IMR-90 (cell line): ENCODE measurements at regions not wholly inside any gene's neighbourhood (a gene's known extent, or its start where the extent isn't known, plus 50 kb on each side); places are given as distances from the start of the nearest gene placed in this dataset.

Experiments
- ATAC-seq: fragments of 200-7000 bp; cut with Tn5 transposase; 2 replicates; pipeline ENCODE4 v1.9.1; 2020; ENCODE audit warnings: low read depth, mild to moderate bottlenecking, moderate library complexity
- BruUV-seq: library from RNA; stranded (reverse); fragments of 400-500 nt; replicated peaks from 2 replicates; lab custom pipeline; 2021; lab: Mats Ljungman, UMichigan
- CTCF ChIA-PET: fragments of 300-600 bp; formaldehyde crosslinking; extraction: SDS; loops from one replicate; lab custom pipeline; 2021; ENCODE audit warnings: antibody characterized with exemption; lab: Yijun Ruan, JAX
- POLR2A ChIA-PET: fragments of 300-600 bp; sonication (Branson Sonifier 250); formaldehyde crosslinking; loops from one replicate; lab custom pipeline; 2022; ENCODE audit warnings: antibody characterized with exemption; ENCODE audit not compliant: unreplicated experiment; lab: Charles Lee
- DNase-seq: peaks from one replicate; pipeline ENCODE4 v3.0.0; 2013
- H2AFZ ChIP-seq: replicated peaks from 2 replicates; pipeline ENCODE3; 2013; ENCODE audit warnings: low read length, mild to moderate bottlenecking; ENCODE audit not compliant: poor library complexity
- H2AK5ac ChIP-seq: 2 replicates; pipeline ENCODE4 v1.6.1; 2013; ENCODE audit warnings: low read depth, low read length, inconsistent platforms
- H2AK9ac ChIP-seq: replicated peaks from 2 replicates; pipeline ENCODE3; 2013; ENCODE audit warnings: mild to moderate bottlenecking, low read depth, low read length, moderate library complexity; ENCODE audit not compliant: poor library complexity
- H2BK120ac ChIP-seq: 2 replicates; pipeline ENCODE4 v1.6.1; 2013; ENCODE audit warnings: low read depth, low read length, inconsistent platforms
- H2BK15ac ChIP-seq: 3 replicates; pipeline ENCODE4 v1.6.1; 2013; ENCODE audit warnings: low read depth, low read length, inconsistent platforms
- H2BK20ac ChIP-seq: 2 replicates; pipeline ENCODE4 v1.6.1; 2013; ENCODE audit warnings: low read depth, mild to moderate bottlenecking, inconsistent platforms, low read length, moderate library complexity
- H2BK5ac ChIP-seq: 2 replicates; pipeline ENCODE4 v1.6.1; 2013; ENCODE audit warnings: mild to moderate bottlenecking, low read depth, low read length, inconsistent platforms; ENCODE audit not compliant: poor library complexity, severe bottlenecking
- H3K14ac ChIP-seq: replicated peaks from 2 replicates; pipeline ENCODE4 v1.6.1; 2013; ENCODE audit warnings: low read depth, low read length, inconsistent platforms
- H3K18ac ChIP-seq: 2 replicates; pipeline ENCODE4 v1.6.1; 2013; ENCODE audit warnings: low read depth, low read length, control low read depth
- H3K23ac ChIP-seq: 2 replicates; pipeline ENCODE4 v1.6.1; 2013; ENCODE audit warnings: low read depth, low read length, inconsistent platforms
- H3K27ac ChIP-seq: 2 replicates; pipeline ENCODE4 v1.5.1; 2013; ENCODE audit warnings: mild to moderate bottlenecking, control low read depth, low read length; ENCODE audit not compliant: insufficient read depth
- H3K27me3 ChIP-seq: 2 replicates; pipeline ENCODE4 v1.6.1; 2013; ENCODE audit warnings: low read length; ENCODE audit not compliant: control insufficient read depth, insufficient read depth
- H3K36me3 ChIP-seq: 2 replicates; pipeline ENCODE4 v1.6.1; 2013; ENCODE audit warnings: low read length, mixed read lengths; ENCODE audit not compliant: control insufficient read depth, insufficient read depth
- H3K4ac ChIP-seq: 2 replicates; pipeline ENCODE4 v1.6.1; 2013; ENCODE audit warnings: low read depth, low read length, inconsistent platforms
- H3K4me1 ChIP-seq: 2 replicates; pipeline ENCODE4 v1.6.1; 2013; ENCODE audit warnings: low read length, mixed read lengths; ENCODE audit not compliant: control insufficient read depth, insufficient read depth
- H3K4me2 ChIP-seq: 2 replicates; pipeline ENCODE4 v1.6.1; 2013; ENCODE audit warnings: low read depth, mild to moderate bottlenecking, control low read depth, low read length, moderate library complexity
- H3K4me3 ChIP-seq: 2 replicates; pipeline ENCODE4 v1.5.1; 2013; ENCODE audit warnings: low read depth, mild to moderate bottlenecking, control low read depth, low read length, moderate library complexity; ENCODE audit not compliant: insufficient read depth
- H3K56ac ChIP-seq: 2 replicates; pipeline ENCODE4 v1.6.1; 2013; ENCODE audit warnings: low read length, inconsistent platforms; ENCODE audit not compliant: insufficient read depth; ENCODE audit errors: extremely low read depth
- H3K79me1 ChIP-seq, 2 experiments: 2 replicates each; pipeline ENCODE4 v1.6.1; 2013; ENCODE audit warnings: low read length in 2 of 2, inconsistent platforms in 1 of 2, low read depth in 1 of 2
- H3K9ac ChIP-seq: 2 replicates; pipeline ENCODE4 v1.6.1; 2013; ENCODE audit warnings: low read depth, low read length, control low read depth
- H3K9me1 ChIP-seq: 2 replicates; pipeline ENCODE4 v1.6.1; 2013; ENCODE audit warnings: low read length, inconsistent platforms; ENCODE audit not compliant: insufficient read depth
- H3K9me3 ChIP-seq: 2 replicates; pipeline ENCODE4 v1.6.1; 2013; ENCODE audit warnings: low read length; ENCODE audit not compliant: control insufficient read depth, insufficient read depth
- H4K20me1 ChIP-seq: 2 replicates; pipeline ENCODE4 v1.6.1; 2013; ENCODE audit warnings: low read length, inconsistent platforms; ENCODE audit not compliant: insufficient read depth
- H4K5ac ChIP-seq: 2 replicates; pipeline ENCODE4 v1.6.1; 2013; ENCODE audit warnings: mild to moderate bottlenecking, low read depth, low read length, control low read depth
- H4K8ac ChIP-seq, 2 experiments: 2 replicates each; pipeline ENCODE4 v1.6.1; 2013; ENCODE audit warnings: low read depth in 2 of 2, low read length in 2 of 2, control low read depth in 1 of 2, inconsistent platforms in 1 of 2
- H4K91ac ChIP-seq: 2 replicates; pipeline ENCODE4 v1.6.1; 2013; ENCODE audit warnings: low read depth, low read length, inconsistent platforms; ENCODE audit not compliant: insufficient read depth
- CHD1 ChIP-seq: IDR thresholded peaks from 2 replicates; pipeline ENCODE4 v1.6.1; 2012; ENCODE audit warnings: low read depth, low read length, improper control_type of control experiment
- RCOR1 ChIP-seq: IDR thresholded peaks from 2 replicates; pipeline ENCODE4 v1.6.1; 2012; ENCODE audit warnings: mild to moderate bottlenecking, low read length, improper control_type of control experiment; ENCODE audit not compliant: insufficient replicate concordance
- WGBS, 2 experiments: methylation state at CpG; one replicate each; pipeline versions ENCODE4 v1.1.5 to v1.1.7; 2013; ENCODE audit warnings: missing lambda C conversion rate in 2 of 2; ENCODE audit not compliant: insufficient read length in 1 of 2; ENCODE audit errors: extremely low coverage in 2 of 2; 5-methylcytosine and 5-hydroxymethylcytosine counted together
- dilution Hi-C: fragments of 300-500 bp; cut with HindIII; formaldehyde crosslinking; loops from one replicate; pipeline ENCODE4 v1.14.3; 2018; ENCODE audit warnings: low sequenced_read_pairs; ENCODE audit not compliant: unreplicated experiment
- in situ Hi-C: fragments of 300-500 bp; cut with MboI; formaldehyde crosslinking; loops from 3 replicates; pipeline ENCODE4 v1.14.3; 2019; ENCODE audit warnings: low sequenced_read_pairs, inconsistent platforms, mixed read lengths
- intact Hi-C: fragments of 100-400 bp; cut with micrococcal nuclease; formaldehyde crosslinking; loops from 2 replicates; pipeline ENCODE4 v1.10.0; 2022
- TF ChIP-seq, protein P1 (sequence below): fragments of 150-350 bp; IDR thresholded peaks from 2 replicates; pipeline ENCODE4 v1.6.1; 2016; ENCODE audit warnings: low read depth, mild to moderate bottlenecking, low read length, moderate library complexity, borderline replicate concordance

DNA sequence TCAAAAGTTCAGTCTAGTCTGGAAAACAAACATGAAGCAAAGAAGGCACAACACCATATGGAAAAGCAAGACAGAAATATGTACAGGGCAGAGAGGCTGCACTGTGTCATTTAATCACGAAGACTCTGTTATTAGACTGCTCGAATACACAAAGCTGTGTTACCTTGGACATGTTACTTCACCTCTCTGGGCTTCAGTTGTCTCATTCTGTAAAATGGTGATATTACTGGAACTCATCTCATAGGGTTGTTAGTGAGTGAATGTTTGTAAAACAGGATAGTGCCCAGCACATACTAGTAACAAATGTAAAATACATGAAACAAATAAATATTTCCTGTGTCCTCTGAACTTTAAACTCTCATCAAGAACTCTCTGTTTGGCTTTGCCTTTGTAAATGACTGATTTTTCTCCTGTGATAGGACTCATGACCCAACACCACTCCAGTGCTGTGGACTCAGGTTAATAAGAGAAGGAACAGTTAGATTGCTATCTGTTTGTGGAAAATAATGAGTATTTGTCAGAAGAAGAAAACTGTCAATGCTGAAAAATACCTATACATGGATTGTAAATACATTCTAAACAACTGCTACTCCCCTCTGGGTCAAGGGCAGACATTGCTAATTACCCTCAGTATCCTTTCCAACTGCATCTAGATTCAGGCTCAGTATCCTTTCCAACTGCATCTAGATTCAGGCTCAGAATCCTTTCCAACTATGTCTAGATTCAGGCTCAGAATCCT, 62.3 kb downstream of the ZIC5 start:
- no peak overlapping the region for H4K91ac ChIP-seq
- DNase-seq (no peak), ATAC-seq (no peak)
- no peak overlapping the region for H3K9ac ChIP-seq
- ChIA-PET CTCF (no interaction called here), POLR2A (no interaction called here)
- H3K4me2 ChIP-seq: no peak overlapping the region
- H3K9me1 ChIP-seq: no peaks in the 10 kb centered on the region
- no peak overlapping the region for H3K4ac ChIP-seq
- H3K36me3 ChIP-seq: no peaks in the 10 kb centered on the region
- H2BK5ac ChIP-seq: no peak overlapping the region
- no peaks in the 10 kb centered on the region for H3K4me1 ChIP-seq
- no peak overlapping the region for H4K8ac ChIP-seq
- intact Hi-C loops (no loop called here), dilution Hi-C loops (no loop called here), in situ Hi-C loops (no loop called here)
- TF ChIP-seq RCOR1 (no peak), CHD1 (no peak)
- TF ChIP-seq, protein P1, sequence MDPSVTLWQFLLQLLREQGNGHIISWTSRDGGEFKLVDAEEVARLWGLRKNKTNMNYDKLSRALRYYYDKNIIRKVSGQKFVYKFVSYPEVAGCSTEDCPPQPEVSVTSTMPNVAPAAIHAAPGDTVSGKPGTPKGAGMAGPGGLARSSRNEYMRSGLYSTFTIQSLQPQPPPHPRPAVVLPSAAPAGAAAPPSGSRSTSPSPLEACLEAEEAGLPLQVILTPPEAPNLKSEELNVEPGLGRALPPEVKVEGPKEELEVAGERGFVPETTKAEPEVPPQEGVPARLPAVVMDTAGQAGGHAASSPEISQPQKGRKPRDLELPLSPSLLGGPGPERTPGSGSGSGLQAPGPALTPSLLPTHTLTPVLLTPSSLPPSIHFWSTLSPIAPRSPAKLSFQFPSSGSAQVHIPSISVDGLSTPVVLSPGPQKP: no peak
- no peak overlapping the region for H3K18ac ChIP-seq
- no peak overlapping the region for H2BK20ac ChIP-seq
- no peak overlapping the region for H3K14ac ChIP-seq
- H2AK9ac ChIP-seq: no peak overlapping the region
- H2BK15ac ChIP-seq: no peak overlapping the region
- no peak overlapping the region for H3K27ac ChIP-seq
- H3K23ac ChIP-seq: no peak overlapping the region
- BruUV-seq: no TSS peak
- H3K9me3 ChIP-seq: no peaks in the 10 kb centered on the region
- H4K5ac ChIP-seq: no peak overlapping the region
- H4K20me1 ChIP-seq: no peaks in the 10 kb centered on the region
- H3K4me3 ChIP-seq: no peak overlapping the region
- H3K79me1 ChIP-seq: no peaks in the 10 kb centered on the region
- no CpG with 5 or more reads among the region's 2 CpGs for WGBS, 2 experiments
- H3K56ac ChIP-seq: no peak overlapping the region
- H2AFZ ChIP-seq: no peak overlapping the region
- no peak overlapping the region for H2BK120ac ChIP-seq
- peaks cover 31% of the 10 kb centered on the region for H3K27me3 ChIP-seq
- H2AK5ac ChIP-seq: no peak overlapping the region
